ENCODE measurements at regions not wholly inside any gene's neighbourhood (a gene's known extent, or its start where the extent isn't known, plus 50 kb on each side); places are given as distances from the start of the nearest gene placed in this dataset.
"Not testable (repeated sequence)": the region's sequence is repeated elsewhere in the genome, so short reads cannot be mapped to it uniquely, and the experiment has no call there.

GRCh38 chr4:33696586-33696985, 2547.7 kb downstream of the ARAP2 start:
- no peak for DNase-seq (ENCODE audit: low read depth, low spot score)

GRCh38 chr4:33709247-33709646, 2535.1 kb downstream of the ARAP2 start:
- no peak overlapping the region for H3K4me3 ChIP-seq (ENCODE audit: low read length)
- DNase-seq (ENCODE audit: low read depth, low spot score): no peak

More at GRCh38 chr4:33696586-33696985, 2547.7 kb downstream of the ARAP2 start:
- H3K4me3 ChIP-seq (ENCODE audit: low read length): no peak overlapping the region

GRCh38 chr4:33711826-33712225, 2532.5 kb downstream of the ARAP2 start:
- DNase-seq (ENCODE audit: low read depth, low spot score): no peak

GRCh38 chr4:33714971-33715370, 2529.3 kb downstream of the ARAP2 start:
- no peak overlapping the region for H3K4me3 ChIP-seq (ENCODE audit: low read length)
- no peak for DNase-seq (ENCODE audit: low read depth, low spot score)

More at GRCh38 chr4:33711826-33712225, 2532.5 kb downstream of the ARAP2 start:
- no peak overlapping the region for H3K4me3 ChIP-seq (ENCODE audit: low read length)

GRCh38 chr4:33715841-33716395, 2528.4 kb downstream of the ARAP2 start:
- no peak overlapping the region for H3K4me3 ChIP-seq (ENCODE audit: low read length)
- no peak for DNase-seq (ENCODE audit: low read depth, low spot score)

- H3K4me3 ChIP-seq (ENCODE audit: low read length): no peak overlapping the region
- DNase-seq (ENCODE audit: low read depth, low spot score): no peak
These were observed 2522.1 kb downstream of the ARAP2 start for GRCh38 chr4:33722254-33722653.

- no peak overlapping the region for H3K4me3 ChIP-seq (ENCODE audit: low read length)
- no peak for DNase-seq (ENCODE audit: low read depth, low spot score)
These were observed 2521.4 kb downstream of the ARAP2 start for GRCh38 chr4:33722800-33723516.

GRCh38 chr4:33724685-33725084, 2519.6 kb downstream of the ARAP2 start:
- H3K4me3 ChIP-seq (ENCODE audit: low read length): no peak overlapping the region
- no peak for DNase-seq (ENCODE audit: low read depth, low spot score)

GRCh38 chr4:33725861-33726260, 2518.5 kb downstream of the ARAP2 start:
- H3K4me3 ChIP-seq (ENCODE audit: low read length): no peak overlapping the region
- DNase-seq (ENCODE audit: low read depth, low spot score): no peak

- H3K4me3 ChIP-seq (ENCODE audit: low read length): no peak overlapping the region
- no peak for DNase-seq (ENCODE audit: low read depth, low spot score)
These were observed 2506.6 kb downstream of the ARAP2 start for GRCh38 chr4:33737726-33738125.

- DNase-seq (ENCODE audit: low read depth, low spot score): no peak
- no peak overlapping the region for H3K4me3 ChIP-seq (ENCODE audit: low read length)
These were observed 2504.3 kb downstream of the ARAP2 start for GRCh38 chr4:33739884-33740632.

- H3K4me3 ChIP-seq (ENCODE audit: low read length); DNase-seq (ENCODE audit: low read depth, low spot score): not testable (repeated sequence)
These were observed 2503.4 kb downstream of the ARAP2 start for GRCh38 chr4:33740871-33741270.

GRCh38 chr4:33746979-33747378, 2497.3 kb downstream of the ARAP2 start:
- no peak for DNase-seq (ENCODE audit: low read depth, low spot score)
- no peak overlapping the region for H3K4me3 ChIP-seq (ENCODE audit: low read length)

- DNase-seq (ENCODE audit: low read depth, low spot score): no peak
- H3K4me3 ChIP-seq (ENCODE audit: low read length): no peak overlapping the region
These were observed 2493.3 kb downstream of the ARAP2 start for GRCh38 chr4:33751050-33751449.

- H3K4me3 ChIP-seq (ENCODE audit: low read length): no peak overlapping the region
- no peak for DNase-seq (ENCODE audit: low read depth, low spot score)
These were observed 2471.7 kb downstream of the ARAP2 start for GRCh38 chr4:33772582-33772981.

- no peak for DNase-seq (ENCODE audit: low read depth, low spot score)
- no peak overlapping the region for H3K4me3 ChIP-seq (ENCODE audit: low read length)
These were observed 2463.1 kb downstream of the ARAP2 start for GRCh38 chr4:33780952-33781791.

- H3K4me3 ChIP-seq (ENCODE audit: low read length): no peak overlapping the region
- DNase-seq (ENCODE audit: low read depth, low spot score): no peak
These were observed 2458.5 kb downstream of the ARAP2 start for GRCh38 chr4:33785843-33786242.

- no peak overlapping the region for H3K4me3 ChIP-seq (ENCODE audit: low read length)
- no peak for DNase-seq (ENCODE audit: low read depth, low spot score)
These were observed 2441.7 kb downstream of the ARAP2 start for GRCh38 chr4:33802578-33802977.

- no peak for DNase-seq (ENCODE audit: low read depth, low spot score)
- H3K4me3 ChIP-seq (ENCODE audit: low read length): no peak overlapping the region
These were observed 2418.6 kb downstream of the ARAP2 start for GRCh38 chr4:33825685-33826084.
